ENCODE measurements at regions not wholly inside any gene's neighbourhood (a gene's known extent, or its start where the extent isn't known, plus 50 kb on each side); places are given as distances from the start of the nearest gene placed in this dataset.

DNA sequence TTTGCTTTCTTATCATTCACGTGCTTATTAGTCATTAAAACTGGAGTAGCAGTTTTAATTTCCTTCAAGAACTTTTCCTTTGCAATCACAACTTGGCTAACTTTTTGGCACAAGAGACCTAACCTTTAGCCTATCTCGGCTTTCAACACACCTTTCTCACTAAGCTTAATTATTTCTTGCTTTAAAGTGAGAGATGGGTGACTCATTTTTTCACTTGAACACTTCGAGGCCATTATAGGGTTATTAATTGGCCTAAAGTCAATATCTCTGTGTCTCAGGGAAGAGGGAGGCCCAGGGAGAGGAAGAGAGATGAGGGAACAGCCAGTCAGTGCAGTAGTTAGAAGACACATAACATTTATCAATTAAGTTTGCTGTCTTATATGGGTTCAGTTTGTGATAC, 289.8 kb downstream of the RBM43 start:
- DNase-seq = no peak

DNA sequence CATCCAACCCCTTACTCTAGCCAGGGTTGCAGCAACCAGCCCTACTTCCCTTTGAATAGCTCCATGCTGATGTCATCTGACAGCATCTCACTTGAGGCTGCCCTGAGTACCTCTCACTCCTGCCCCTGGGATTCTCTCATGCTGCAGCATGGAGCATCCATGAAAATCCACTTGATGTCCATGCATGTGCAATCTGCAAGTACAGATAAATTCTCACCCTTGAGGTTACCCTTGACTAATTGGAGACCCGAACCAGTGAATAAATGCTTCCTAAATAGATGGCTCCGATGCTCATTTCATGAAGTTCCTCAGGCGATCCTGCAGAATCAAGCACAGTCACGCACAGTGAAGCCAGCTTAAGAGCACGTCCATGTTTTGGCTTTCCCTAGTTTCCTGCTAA, 298.3 kb downstream of the RBM43 start:
- DNase-seq = no peak

DNA sequence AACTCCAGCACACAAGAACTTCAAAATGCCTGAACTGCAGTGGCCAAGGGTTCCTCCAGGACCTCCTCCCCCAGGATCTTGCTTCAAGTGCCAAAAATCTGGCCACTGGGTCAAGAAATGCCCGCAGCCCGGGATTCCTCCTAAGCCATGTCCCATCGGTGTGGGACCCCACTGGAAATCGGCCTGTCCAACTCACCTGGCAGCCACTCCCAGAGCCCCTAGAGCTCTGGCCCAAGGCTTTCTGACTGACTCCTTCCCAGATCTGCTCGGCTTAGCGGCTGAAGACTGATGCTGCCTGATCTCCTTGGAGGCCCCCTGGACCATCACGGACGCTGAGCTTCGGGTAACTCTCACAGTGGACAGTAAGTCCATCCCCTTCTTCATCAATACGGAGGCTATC, 306.4 kb downstream of the RBM43 start:
- DNase-seq = no peak

DNA sequence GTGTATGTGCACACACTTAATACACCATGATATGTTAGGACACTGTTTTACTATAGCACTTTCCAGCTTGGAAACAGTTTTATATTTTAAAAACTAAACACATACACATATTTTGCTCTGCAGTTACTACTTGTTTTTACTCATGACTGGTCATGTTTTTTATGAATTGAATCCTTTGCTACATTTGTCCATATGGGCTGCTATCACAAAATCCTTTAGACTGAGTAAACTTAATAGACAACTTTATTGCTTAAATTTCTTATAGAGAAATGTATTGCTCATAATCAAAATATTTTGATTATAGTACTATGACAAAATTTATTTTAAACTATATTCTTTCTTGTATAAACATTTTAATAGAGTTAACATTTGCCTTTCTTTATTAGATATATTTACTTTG, 314.8 kb downstream of the RBM43 start:
- DNase-seq = no peak

DNA sequence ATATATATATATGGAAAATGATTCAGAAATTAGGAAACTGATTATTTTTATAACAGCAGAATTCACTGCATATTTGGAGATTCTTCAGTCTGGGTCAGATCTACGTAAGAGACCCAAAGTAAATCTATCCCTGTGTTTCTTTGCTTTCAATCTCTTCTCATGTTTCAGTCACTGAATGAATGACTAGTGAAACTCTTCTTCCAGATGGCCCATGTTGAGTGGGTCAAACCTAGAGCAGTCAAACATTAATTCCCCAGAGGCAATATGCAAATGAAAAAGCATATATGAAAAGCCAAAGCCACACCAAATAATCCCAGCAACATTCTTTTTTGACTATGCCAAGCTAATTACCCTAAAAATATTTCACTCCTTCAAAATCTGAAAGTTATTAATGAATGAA, 317.3 kb downstream of the RBM43 start:
- DNase-seq = no peak

DNA sequence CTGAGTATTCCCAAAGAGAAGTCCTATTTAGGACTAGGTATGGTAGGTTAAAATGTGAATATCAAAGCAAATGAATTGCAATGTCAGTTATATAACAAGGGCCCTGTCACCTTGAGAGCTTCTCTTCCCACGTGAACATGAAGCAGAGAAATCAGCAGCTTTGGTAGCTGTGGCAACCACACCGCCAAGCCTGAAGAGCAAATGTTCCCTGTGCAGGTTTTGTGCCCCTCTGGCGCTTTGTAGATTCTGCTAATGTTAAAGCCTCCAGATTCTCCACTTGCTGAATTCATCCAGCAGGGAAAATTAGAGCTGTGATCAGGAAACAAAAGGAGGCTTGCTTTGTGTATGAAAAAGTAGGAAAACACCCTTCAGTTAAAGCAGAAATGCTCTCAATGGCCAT, 322.6 kb downstream of the RBM43 start:
- DNase-seq = no peak

DNA sequence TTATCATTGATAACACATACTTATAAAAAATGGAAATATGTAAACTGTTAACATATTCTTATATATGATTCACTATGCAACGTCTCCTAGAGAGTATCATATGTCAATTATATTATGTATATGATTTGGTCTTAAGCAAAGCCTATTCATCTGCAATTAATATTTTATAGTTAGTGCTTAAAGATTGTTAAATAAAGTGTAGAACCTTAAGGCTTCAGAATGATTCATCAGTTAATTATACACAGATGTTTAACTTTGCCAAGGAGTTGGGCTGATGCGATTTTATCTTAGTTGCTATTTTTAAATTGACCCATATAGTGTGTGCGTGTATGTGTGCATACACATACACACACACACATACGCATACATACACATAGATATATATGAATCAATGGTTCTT, 323.1 kb downstream of the RBM43 start:
- DNase-seq = no peak

DNA sequence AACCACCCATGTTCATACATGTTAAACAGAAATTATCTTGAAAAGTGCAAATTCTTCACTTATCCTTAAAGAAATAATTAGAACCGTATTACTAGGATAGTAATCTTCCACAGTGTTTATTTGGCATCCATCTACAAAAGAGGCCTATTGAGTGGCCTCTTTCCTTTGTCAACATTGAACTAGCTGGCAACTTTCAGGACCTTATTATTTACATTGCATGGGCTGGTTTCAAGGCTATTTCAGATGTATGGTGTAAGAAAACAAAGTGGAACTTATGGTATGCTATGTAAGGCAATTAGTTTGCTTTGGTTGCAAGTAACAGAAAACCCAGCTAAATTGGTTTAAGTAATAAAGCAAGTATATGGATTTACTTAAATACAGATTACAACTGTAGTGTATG, 324.6 kb downstream of the RBM43 start:
- DNase-seq = no peak

DNA sequence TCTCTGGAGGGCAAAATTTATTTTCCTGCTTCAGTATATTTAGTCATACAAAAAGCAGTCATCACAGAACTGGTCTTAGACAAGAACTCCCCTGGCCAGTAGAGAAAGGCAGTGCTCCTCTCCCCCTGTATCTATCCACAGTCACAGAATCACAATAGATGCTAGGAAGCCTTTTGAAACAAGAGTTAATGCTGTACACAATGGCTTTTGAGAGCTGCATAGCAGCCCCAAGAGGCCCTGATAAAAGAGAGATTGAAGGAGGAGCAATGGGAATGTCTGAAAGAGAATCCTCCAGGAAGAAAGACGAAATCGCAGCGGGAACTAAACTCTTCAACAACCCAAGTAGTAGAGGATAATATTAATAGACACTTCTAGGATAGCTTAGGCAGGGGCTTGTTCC, 330.2 kb downstream of the RBM43 start:
- no peak for DNase-seq

DNA sequence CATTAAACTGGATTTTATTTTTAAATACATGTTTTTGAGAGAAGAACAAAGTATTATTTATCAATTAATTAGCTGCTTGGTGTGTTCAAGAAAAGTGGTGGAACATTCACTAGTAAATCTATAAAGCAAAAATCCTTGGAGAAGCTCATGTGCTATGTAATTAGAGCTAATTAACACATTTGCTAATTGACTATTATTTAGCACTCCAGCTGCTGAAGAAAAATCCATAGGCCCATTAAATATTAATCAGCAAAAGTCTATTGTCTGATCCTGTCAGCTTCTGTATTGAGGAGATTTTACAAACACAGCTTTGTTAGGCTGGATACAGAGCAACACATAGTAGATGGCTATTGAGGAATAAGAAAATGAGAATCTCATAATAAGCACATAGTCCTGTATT, 336.1 kb downstream of the RBM43 start:
- no peak for DNase-seq

DNA sequence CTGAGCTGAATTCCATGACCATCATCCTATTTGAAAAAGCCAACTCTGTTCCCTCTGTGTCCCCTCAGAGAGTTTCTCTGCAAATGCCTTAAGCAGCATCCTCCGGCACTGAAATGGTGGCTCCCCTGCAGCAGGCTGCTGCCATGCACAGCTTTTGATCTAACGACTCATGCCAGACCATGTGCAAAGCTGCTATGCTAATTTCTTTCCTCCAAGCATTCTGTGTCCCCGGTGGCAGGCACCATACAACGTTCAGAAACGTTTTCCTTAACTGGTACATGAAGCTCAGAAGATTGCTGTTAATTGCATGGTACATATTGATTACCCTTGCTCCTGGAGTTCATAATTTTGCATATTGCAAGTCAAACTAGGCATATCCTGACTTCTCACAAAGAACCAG, 336.8 kb downstream of the RBM43 start:
- DNase-seq = no peak

DNA sequence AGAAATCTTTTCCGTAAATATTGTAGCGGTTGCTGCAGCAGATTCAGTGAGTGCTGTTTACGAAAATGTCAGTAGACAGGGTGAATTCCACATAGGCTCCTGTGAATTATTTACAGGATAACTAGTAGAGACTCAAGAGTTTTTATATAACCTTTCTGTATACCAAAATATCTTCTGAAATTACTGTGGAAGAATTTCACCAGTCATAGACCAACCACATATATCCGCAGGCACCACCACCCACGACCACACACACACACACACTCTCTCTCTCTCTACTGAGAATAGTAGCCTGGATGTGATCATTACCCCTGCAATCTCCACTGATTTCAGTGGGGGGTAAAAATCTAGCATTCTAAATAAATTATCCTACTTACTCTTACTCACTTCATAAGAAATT, 341.8 kb downstream of the RBM43 start:
- DNase-seq = no peak

DNA sequence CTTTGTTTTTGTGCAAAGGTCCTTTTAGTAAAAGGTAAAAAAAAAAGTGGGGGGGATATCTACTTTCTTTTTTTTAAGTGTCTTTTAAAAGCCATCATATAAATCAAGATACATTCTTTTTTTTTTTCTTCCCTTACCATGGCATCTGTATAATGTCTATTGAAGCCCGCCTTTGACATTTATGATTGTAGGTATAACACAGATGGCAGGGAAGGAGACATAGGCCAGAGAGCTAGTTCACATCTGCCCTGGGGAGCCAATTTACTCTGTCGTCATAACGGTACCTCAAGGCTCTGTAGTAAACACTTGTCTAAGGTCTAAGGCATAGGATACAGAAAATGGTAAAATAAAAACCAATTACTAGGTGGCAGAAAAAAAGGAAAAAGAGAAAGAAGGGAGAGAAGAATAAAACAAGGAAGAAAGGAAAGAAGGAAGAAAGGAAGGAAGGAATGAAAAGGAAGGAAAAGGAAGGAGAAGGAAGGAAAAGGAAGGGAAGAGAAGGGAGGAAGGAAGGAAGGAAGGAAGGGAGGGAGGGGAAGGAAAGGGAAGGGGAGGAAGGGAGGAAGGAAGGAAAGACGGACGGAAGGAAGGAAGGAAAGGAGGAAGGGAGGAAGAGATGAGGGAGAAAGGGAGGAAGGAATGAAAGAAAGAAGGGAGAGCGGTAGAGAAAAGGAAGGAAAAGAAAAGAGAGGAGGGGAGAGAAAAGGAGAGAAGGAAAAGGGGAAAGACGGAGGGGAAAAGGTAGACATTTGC, 343.5 kb downstream of the RBM43 start:
- DNase-seq = no peak

DNA sequence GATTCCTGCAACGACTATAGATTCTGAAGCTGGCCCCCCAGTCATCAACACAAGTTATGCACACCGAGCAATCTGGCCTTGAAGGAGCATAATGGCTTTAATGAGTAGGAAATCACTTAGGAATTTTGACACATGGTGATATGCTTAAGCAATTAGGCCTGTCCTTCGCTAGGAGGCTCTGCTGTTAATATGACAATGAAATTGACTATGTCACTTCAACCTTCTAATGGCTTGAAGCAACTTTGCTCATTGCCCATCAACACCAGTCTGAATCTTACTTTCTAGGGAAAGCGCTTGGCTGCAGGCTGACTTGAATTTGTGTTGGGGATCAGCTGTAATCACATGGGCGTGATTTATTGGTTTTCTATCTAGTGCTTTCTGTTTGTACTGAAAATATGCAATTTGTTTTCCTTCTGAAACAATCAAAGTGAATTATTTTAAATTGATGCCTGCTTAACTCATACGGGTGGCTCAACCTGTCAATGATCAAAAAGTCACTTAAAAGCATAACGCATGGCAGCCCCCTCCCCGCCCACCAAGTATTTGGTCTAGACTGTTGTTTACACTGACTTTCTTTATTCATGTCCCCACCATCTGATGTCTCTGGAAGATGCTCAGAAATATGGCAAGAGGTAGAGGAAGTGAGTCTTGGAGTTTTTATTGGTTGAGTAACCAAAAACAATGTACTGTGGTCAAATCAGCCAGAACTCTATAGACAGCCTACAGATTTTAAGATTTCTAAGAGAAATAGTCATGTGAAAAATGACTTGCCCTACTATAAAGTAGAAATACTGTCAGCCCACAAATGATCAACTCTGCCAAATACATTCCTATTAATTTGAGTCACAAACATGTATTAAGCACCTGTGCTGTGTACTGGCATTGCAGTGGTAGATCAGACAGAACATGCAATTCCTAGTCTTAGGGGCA, 344.9 kb downstream of the RBM43 start:
- no peak for DNase-seq

DNA sequence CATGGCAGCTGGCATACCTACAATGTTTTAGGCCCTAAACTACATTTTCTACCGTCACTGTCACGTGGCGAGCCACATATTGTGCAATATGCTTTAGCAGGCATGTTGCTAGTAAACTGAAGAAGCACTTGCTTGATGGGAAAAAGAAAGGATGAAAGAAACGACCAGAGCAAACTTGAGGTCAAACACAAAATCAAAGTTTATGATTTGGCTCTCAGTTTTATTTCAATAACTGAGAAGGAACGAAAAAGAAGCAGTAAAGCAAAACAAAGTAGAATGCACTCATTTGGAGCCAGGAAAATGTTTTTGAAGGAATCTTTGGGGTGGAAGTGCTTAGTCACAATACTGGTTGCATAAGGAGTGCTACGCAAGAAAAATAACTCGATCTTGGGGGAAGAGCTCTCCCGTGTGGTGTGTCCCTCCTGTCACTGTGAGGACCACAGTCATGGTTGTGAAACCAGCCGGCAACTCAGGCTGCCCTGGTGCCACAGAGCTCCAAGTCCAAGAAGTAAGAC, 349.8 kb downstream of the RBM43 start:
- DNase-seq = peak; percentile 30

DNA sequence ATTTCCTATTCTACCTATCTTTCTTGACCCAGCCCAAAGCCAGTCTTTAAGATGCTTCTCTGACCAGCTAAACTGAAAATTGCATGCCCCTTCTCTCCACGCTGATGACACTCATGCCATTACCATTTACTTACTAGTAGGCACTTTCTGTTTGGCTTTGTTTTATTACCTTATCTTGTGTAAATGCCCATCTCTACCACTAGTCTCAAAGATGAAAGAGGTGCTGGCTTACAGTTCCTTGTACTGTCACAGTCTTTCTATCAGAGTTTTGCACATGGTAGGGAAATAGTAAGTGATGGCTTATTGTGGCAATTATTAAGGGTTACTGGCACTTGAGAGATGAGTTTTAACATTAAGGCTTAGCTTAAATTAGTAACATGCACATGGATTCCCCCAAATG, 352.1 kb downstream of the RBM43 start:
- no peak for DNase-seq

DNA sequence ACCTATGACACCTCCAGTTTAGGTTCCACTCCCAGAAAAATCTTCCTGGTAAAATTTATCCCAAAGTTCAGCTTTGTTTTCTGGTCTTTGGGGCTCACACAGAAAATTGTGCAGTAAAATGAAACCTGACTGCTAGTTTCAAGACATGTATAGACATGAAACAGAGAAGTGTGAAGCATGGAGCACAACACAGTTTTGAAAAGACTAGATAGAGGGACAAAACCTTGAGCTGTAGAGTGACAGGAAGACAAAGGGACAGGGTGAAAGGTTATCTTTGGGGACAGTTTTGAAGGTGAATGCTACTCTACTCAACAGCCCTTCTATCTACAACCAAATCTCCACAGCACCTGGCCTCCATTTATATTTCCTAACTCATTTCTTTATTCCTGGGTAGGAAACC, 352.6 kb downstream of the RBM43 start:
- DNase-seq = no peak

DNA sequence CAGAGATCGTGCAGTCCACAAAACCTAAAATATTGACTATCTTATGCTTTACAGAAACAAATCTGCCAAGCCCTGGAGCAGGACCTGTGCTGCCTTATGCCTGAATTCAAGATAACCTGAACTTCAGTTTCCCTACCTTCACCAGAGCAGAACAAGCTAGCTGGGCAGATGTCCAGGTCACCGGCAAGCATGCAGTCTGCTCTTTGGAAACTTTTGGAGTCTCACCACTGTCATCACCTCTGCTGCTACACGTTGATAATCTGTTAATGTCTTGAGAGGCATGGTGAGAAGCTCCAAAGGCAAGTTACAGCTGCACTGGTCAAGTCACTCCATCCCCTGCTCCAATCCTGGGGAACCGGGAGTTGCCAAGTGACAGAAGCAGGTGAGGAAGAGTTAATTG, 354.2 kb downstream of the RBM43 start:
- DNase-seq = no peak

DNA sequence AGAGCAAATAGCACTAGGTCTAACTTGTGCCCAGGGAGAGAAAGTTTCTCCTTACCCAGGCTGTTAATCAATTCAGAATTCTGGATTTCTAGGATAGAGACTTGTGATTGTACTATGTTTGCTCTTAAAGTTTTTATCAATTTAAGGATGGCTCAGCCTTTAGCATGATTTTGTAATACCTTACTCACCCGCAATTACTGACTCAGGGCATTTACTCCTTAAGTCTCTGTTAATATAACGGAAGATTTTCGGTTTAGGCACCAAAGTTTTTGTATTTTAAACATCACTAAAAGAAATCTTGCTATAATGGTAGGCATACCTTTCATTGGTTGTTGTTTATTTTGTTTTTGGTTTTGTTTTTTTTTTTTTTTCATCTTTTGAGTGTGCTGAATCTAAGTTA, 358.2 kb downstream of the RBM43 start:
- DNase-seq = no peak

DNA sequence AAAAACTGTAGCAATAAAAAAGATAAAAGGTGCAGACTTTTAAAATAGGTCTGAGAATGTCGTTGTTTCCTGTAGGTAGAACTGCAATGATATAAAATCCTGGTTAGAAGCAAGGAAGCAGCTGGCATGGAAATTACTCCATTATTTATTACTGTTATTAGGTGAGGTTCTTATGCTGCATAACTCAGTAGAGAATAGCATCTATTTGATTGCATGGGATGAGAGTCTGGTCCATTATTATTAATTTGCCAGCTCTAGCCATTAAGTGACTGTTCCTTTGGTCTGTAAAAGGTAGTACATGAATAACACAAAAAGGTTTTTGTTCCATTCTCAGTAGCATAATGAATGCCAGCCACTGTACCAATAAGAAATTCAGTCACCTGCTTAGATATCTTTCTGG, 358.6 kb downstream of the RBM43 start:
- DNase-seq = no peak

DNA sequence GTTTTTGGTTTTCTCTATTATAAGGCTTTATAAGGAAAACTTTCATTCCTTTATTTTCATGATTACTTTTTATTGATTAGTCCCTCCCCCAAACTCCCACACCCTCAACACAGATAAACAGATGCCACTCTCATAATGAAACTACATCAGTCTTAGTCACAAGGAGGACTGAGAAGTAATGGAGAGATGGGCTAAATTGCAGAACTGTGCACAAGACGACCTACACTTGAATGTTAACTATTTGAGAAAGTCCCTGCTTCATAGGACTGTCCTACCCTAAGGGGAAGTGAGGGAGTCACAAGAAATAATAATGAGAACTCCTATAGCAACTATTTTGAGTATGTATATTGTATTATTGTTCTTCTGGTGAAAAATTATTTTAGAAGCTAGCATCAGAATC, 360.8 kb downstream of the RBM43 start:
- DNase-seq = no peak

DNA sequence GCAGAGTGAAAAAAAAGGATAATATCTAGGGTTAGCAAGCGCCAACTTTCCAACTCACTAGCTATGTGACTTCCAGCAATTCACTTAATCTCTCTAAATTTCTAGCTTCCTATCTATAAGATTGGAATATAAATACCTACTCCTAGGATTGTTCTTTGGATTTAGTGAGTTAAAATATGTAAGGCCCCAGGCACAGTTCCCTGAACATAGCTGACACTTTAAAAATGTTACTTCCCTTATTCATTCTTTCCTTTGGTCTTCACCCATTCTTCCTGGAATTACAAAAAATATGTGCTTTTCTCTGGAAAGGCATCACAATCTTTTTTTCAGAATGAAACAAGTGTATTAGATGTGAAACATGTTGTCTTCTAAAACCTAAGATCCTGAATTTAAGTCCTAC, 365.7 kb downstream of the RBM43 start:
- DNase-seq = no peak

DNA sequence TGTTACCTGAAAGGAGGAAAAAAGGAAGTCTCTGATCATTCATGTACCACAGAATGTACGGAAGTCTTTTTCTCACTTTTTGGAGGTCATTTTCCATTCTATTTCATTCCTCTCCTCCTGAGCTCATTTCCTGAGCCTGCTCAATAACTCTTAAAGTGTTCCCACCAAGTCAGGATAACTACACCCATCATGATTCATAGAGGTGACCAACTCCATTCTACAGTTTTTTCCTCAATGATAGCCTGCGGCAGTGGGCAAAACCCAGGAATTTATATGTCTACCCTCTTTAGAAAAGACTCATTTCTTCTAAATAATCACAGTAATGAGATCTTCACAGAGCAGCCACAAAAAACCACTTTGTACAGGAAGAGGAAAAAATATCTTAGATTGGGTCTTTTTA, 372.5 kb downstream of the RBM43 start:
- DNase-seq = no peak

DNA sequence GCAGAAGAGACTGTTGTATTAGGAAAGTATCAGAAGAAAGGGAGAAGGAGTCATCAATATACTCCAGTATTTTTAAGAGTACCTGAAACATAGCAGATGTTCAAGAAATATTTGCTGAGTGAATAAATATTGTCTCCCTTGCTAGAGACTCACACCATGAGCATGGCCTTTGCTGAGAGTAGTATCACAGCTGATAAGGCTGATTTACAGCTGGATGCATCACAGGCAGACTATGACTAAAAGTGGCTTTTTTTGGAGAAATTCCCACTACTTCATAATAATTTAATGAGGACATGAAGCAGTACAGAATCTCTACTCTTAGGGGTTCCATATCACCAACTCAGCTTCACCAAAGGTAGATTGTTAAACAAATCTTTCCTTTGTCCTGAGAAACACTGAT, 373.3 kb downstream of the RBM43 start:
- DNase-seq = no peak

All from SIG-M5 (cell line).